ENCODE measurements at regions not wholly inside any gene's neighbourhood (a gene's known extent, or its start where the extent isn't known, plus 50 kb on each side); places are given as distances from the start of the nearest gene placed in this dataset.

GRCh38 chrX:100512471-100512870 lies 72.3 kb upstream of the TNMD start:
- DNase-seq = peak in 1 of 5 experiments; percentile 1

GRCh38 chrX:100494646-100495370 lies 84.7 kb upstream of the PCDH19 start:
- no peak for DNase-seq

- DNase-seq = no peak
Measured at GRCh38 chrX:100491174-100491573, 81.1 kb upstream of the PCDH19 start.

GRCh38 chrX:100487795-100488194 lies 77.7 kb upstream of the PCDH19 start:
- DNase-seq = no peak

- no peak for DNase-seq
Measured at GRCh38 chrX:100484971-100485370, 74.9 kb upstream of the PCDH19 start.

- no peak for DNase-seq
Measured at GRCh38 chrX:100479329-100479728, 69.3 kb upstream of the PCDH19 start.

GRCh38 chrX:100478714-100479306 lies 68.7 kb upstream of the PCDH19 start:
- DNase-seq = no peak

- no peak for DNase-seq
Measured at GRCh38 chrX:100477958-100478357, 67.9 kb upstream of the PCDH19 start.

GRCh38 chrX:100477467-100477866 lies 67.4 kb upstream of the PCDH19 start:
- no peak for DNase-seq
